ENCODE measurements at regions not wholly inside any gene's neighbourhood (a gene's known extent, or its start where the extent isn't known, plus 50 kb on each side); places are given as distances from the start of the nearest gene placed in this dataset.

- no peak for DNase-seq
Observed at GRCh38 chr2:66897181-66897580, 462.3 kb downstream of the MEIS1 start.

- no peak for DNase-seq
Observed at GRCh38 chr2:66897691-66898150, 462.8 kb downstream of the MEIS1 start.

- DNase-seq = no peak
Observed at GRCh38 chr2:66899109-66899508, 464.2 kb downstream of the MEIS1 start.

- DNase-seq = no peak
Observed at GRCh38 chr2:66899648-66900047, 464.7 kb downstream of the MEIS1 start.

GRCh38 chr2:66901344-66901743 is 466.4 kb downstream of the MEIS1 start:
- no peak for DNase-seq

GRCh38 chr2:66903183-66903582 is 468.3 kb downstream of the MEIS1 start:
- DNase-seq = no peak

- no peak for DNase-seq
Observed at GRCh38 chr2:66903745-66904465, 469.0 kb downstream of the MEIS1 start.

- DNase-seq = no peak
Observed at GRCh38 chr2:66915237-66915636, 480.3 kb downstream of the MEIS1 start.

GRCh38 chr2:66919286-66919685 is 477.8 kb upstream of the ETAA1 start:
- DNase-seq = no peak

- DNase-seq = no peak
Observed at GRCh38 chr2:66920415-66920814, 476.7 kb upstream of the ETAA1 start.

GRCh38 chr2:66925128-66925527 is 472.0 kb upstream of the ETAA1 start:
- DNase-seq = no peak

- DNase-seq = no peak
Observed at GRCh38 chr2:66926594-66927112, 470.5 kb upstream of the ETAA1 start.

GRCh38 chr2:66929632-66930338 is 467.3 kb upstream of the ETAA1 start:
- no peak for DNase-seq

- DNase-seq = no peak
Observed at GRCh38 chr2:66930339-66931220, 466.6 kb upstream of the ETAA1 start.

GRCh38 chr2:66938471-66938967 is 458.6 kb upstream of the ETAA1 start:
- DNase-seq = no peak

GRCh38 chr2:66940080-66940479 is 457.1 kb upstream of the ETAA1 start:
- DNase-seq = no peak

- DNase-seq = no peak
Observed at GRCh38 chr2:66948234-66948633, 448.9 kb upstream of the ETAA1 start.

GRCh38 chr2:66957198-66957597 is 439.9 kb upstream of the ETAA1 start:
- no peak for DNase-seq

- no peak for DNase-seq
Observed at GRCh38 chr2:66957677-66958076, 439.5 kb upstream of the ETAA1 start.

GRCh38 chr2:66960161-66960560 is 437.0 kb upstream of the ETAA1 start:
- no peak for DNase-seq

- no peak for DNase-seq
Observed at GRCh38 chr2:66962716-66963115, 434.4 kb upstream of the ETAA1 start.

- no peak for DNase-seq
Observed at GRCh38 chr2:66966631-66967030, 430.5 kb upstream of the ETAA1 start.

- no peak for DNase-seq
Observed at GRCh38 chr2:66968946-66969345, 428.2 kb upstream of the ETAA1 start.
